ENCODE measurements at regions not wholly inside any gene's neighbourhood (a gene's known extent, or its start where the extent isn't known, plus 50 kb on each side); places are given as distances from the start of the nearest gene placed in this dataset.

GRCh38 chr1:13878021-13878420 is 178.0 kb downstream of the PRDM2 start:
- Mint-ChIP-seq H3K27me3 (ENCODE audit: low read depth) (no peaks in the 10 kb centered on the region), H3K4me1 (ENCODE audit: low read depth) (no peaks in the 10 kb centered on the region), H3K9me3 (ENCODE audit: low read depth) (peaks cover 10% of the 10 kb centered on the region), H3K36me3 (ENCODE audit: low read depth) (no peaks in the 10 kb centered on the region), H3K27ac (ENCODE audit: unreplicated experiment) (no peak overlapping the region), H3K4me3 (ENCODE audit: unreplicated experiment) (no peak overlapping the region)
- DNase-seq (ENCODE audit: low spot score): no peak
- no peak for TF ChIP-seq CTCF (IDR thresholded peaks at IDR 0.05)

GRCh38 chr1:13878451-13878850 is 178.5 kb downstream of the PRDM2 start:
- DNase-seq (ENCODE audit: low spot score): no peak
- Mint-ChIP-seq H3K9me3 (ENCODE audit: low read depth) (peaks cover 10% of the 10 kb centered on the region), H3K27me3 (ENCODE audit: low read depth) (no peaks in the 10 kb centered on the region), H3K4me1 (ENCODE audit: low read depth) (no peaks in the 10 kb centered on the region), H3K27ac (ENCODE audit: unreplicated experiment) (no peak overlapping the region), H3K36me3 (ENCODE audit: low read depth) (no peaks in the 10 kb centered on the region), H3K4me3 (ENCODE audit: unreplicated experiment) (no peak overlapping the region)
- TF ChIP-seq CTCF (IDR thresholded peaks at IDR 0.05): no peak

- Mint-ChIP-seq H3K36me3 (ENCODE audit: low read depth) (no peaks in the 10 kb centered on the region), H3K27me3 (ENCODE audit: low read depth) (no peaks in the 10 kb centered on the region), H3K9me3 (ENCODE audit: low read depth) (peaks cover 3% of the 10 kb centered on the region), H3K27ac (ENCODE audit: unreplicated experiment) (no peak overlapping the region), H3K4me1 (ENCODE audit: low read depth) (no peaks in the 10 kb centered on the region), H3K4me3 (ENCODE audit: unreplicated experiment) (no peak overlapping the region)
- DNase-seq (ENCODE audit: low spot score): no peak
- TF ChIP-seq CTCF (IDR thresholded peaks at IDR 0.05): no peak
Observed at GRCh38 chr1:13881385-13882088, 181.5 kb downstream of the PRDM2 start.

GRCh38 chr1:13888351-13888986 is 188.5 kb downstream of the PRDM2 start:
- no peak for TF ChIP-seq CTCF (IDR thresholded peaks at IDR 0.05)
- H3K27me3 Mint-ChIP-seq (ENCODE audit: low read depth): peaks cover 21% of the 10 kb centered on the region

GRCh38 chr1:13889495-13889894 is 189.5 kb downstream of the PRDM2 start:
- Mint-ChIP-seq H3K36me3 (ENCODE audit: low read depth) (no peaks in the 10 kb centered on the region), H3K4me3 (ENCODE audit: unreplicated experiment) (no peak overlapping the region)

More at GRCh38 chr1:13888351-13888986, 188.5 kb downstream of the PRDM2 start:
- Mint-ChIP-seq H3K27ac (ENCODE audit: unreplicated experiment) (no peak overlapping the region), H3K36me3 (ENCODE audit: low read depth) (no peaks in the 10 kb centered on the region), H3K9me3 (ENCODE audit: low read depth) (peaks cover 6% of the 10 kb centered on the region), H3K4me1 (ENCODE audit: low read depth) (peaks cover 8% of the 10 kb centered on the region), H3K4me3 (ENCODE audit: unreplicated experiment) (no peak overlapping the region)
- no peak for DNase-seq (ENCODE audit: low spot score)

More at GRCh38 chr1:13889495-13889894, 189.5 kb downstream of the PRDM2 start:
- peaks cover 6% of the 10 kb centered on the region for H3K9me3 Mint-ChIP-seq (ENCODE audit: low read depth)
- TF ChIP-seq CTCF (IDR thresholded peaks at IDR 0.05): no peak
- DNase-seq (ENCODE audit: low spot score): no peak
- peaks cover 11% of the 10 kb centered on the region for H3K4me1 Mint-ChIP-seq (ENCODE audit: low read depth)
- H3K27ac Mint-ChIP-seq (ENCODE audit: unreplicated experiment): no peak overlapping the region
- H3K27me3 Mint-ChIP-seq (ENCODE audit: low read depth): peaks cover 31% of the 10 kb centered on the region

Measured in chondrocyte (in vitro differentiated cells).